ENCODE measurements at regions not wholly inside any gene's neighbourhood (a gene's known extent, or its start where the extent isn't known, plus 50 kb on each side); places are given as distances from the start of the nearest gene placed in this dataset.

DNA sequence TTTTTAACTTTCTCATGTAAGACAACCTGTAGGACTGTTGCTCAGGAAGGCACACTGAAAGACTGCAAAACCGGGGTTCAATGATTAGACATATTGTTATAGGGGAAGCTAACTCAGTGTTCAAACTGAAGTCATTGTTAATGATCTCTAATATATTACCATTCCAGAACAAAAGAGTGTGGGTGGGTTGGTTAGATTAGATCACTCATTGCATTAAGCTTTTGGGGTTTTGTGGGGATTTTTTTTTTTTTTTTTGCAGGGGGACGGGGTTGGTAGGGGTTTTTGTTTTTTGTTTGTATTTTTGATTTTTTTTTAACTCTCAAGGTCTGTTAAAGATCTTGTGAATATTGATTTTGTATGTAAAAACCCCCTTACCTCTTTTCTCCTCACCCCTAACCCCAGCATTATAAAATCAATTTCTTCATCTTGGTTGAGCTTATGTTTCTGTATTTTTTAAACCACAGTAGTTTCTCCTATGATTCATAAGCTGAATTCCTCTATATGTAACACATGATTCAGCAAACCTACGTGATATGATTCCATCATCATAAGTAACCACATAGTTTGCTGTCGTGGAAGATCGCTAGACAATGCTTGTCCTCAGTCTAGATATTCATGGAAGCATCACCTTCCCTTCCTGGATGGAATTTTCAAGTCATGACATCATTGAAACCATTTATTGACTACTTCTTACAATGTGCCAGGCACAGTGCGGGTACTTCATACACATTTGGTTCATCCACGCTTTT, 544.1 kb upstream of the MDFIC2 start:
- Histone ChIP-seq H3K27ac (peak overlapping the region; percentile 1 to 71; a peak in 4 of 6 replicates), H3K4me1 (peaks cover 32% of the 10 kb centered on the region), H3K4me2 (peak overlapping the region; percentile 40), H3K4me3 (no peak overlapping the region), H3K9me3 (no peaks in the 10 kb centered on the region)
- no peak for FAIRE-seq
- DNase-seq (ENCODE audit: low read depth in 1 of 2, low spot score in 1 of 2), result peak; percentile 9 to 69
- WGBS (ENCODE audit: missing lambda C conversion rate), result 43% methylated on average over 7 of the region's 7 CpGs
- CTCF ChIA-PET, result interaction anchor here (0.6 kb wide), 1 partner anchor 385 kb away, joined by 3 read pairs; no protein-coding TSS in a partner anchor
- POLR2A ChIA-PET, result interaction anchor here (0.7 kb wide), 1 partner anchor 629 kb away, joined by 3 read pairs; no protein-coding TSS in a partner anchor
- ATAC-seq, result peak; percentile 85 to 86; a peak in 5 of 6 replicates
- no peak for TF ChIP-seq CHD2 (IDR thresholded peaks at IDR 0.05; ENCODE audit: low read length, partially characterized antibody)
- no peak for TF ChIP-seq HOXA7 (CRISPR knock-in tag; IDR thresholded peaks at IDR 0.05)
- no peak for TF ChIP-seq RAD21 (conservative IDR thresholded peaks at IDR 0.05 in 1 of 2, IDR thresholded peaks at IDR 0.05 in 1 of 2)
- TF ChIP-seq ZFP36 (IDR thresholded peaks at IDR 0.05; ENCODE audit: borderline replicate concordance, partially characterized antibody), result no peak
- TF ChIP-seq MAFK (IDR thresholded peaks at IDR 0.05; ENCODE audit: partially characterized antibody), result peak; percentile 76
- no peak for TF ChIP-seq ESRRA (IDR thresholded peaks at IDR 0.05; ENCODE audit: borderline replicate concordance, low read length)
- TF ChIP-seq, protein P1, sequence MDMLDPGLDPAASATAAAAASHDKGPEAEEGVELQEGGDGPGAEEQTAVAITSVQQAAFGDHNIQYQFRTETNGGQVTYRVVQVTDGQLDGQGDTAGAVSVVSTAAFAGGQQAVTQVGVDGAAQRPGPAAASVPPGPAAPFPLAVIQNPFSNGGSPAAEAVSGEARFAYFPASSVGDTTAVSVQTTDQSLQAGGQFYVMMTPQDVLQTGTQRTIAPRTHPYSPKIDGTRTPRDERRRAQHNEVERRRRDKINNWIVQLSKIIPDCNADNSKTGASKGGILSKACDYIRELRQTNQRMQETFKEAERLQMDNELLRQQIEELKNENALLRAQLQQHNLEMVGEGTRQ (IDR thresholded peaks at IDR 0.05), result no peak
- TF ChIP-seq GATA3 (IDR thresholded peaks at IDR 0.05; ENCODE audit: borderline replicate concordance), result peak; percentile 47; the same call in 1 of the 2 replicates
- TF ChIP-seq JUN (IDR thresholded peaks at IDR 0.05), result no peak
- TF ChIP-seq, protein P2, sequence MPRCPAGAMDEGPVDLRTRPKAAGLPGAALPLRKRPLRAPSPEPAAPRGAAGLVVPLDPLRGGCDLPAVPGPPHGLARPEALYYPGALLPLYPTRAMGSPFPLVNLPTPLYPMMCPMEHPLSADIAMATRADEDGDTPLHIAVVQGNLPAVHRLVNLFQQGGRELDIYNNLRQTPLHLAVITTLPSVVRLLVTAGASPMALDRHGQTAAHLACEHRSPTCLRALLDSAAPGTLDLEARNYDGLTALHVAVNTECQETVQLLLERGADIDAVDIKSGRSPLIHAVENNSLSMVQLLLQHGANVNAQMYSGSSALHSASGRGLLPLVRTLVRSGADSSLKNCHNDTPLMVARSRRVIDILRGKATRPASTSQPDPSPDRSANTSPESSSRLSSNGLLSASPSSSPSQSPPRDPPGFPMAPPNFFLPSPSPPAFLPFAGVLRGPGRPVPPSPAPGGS (IDR thresholded peaks at IDR 0.05), result no peak
- no peak for TF ChIP-seq RARB (CRISPR knock-in tag; IDR thresholded peaks at IDR 0.05)
- TF ChIP-seq, protein P3, sequence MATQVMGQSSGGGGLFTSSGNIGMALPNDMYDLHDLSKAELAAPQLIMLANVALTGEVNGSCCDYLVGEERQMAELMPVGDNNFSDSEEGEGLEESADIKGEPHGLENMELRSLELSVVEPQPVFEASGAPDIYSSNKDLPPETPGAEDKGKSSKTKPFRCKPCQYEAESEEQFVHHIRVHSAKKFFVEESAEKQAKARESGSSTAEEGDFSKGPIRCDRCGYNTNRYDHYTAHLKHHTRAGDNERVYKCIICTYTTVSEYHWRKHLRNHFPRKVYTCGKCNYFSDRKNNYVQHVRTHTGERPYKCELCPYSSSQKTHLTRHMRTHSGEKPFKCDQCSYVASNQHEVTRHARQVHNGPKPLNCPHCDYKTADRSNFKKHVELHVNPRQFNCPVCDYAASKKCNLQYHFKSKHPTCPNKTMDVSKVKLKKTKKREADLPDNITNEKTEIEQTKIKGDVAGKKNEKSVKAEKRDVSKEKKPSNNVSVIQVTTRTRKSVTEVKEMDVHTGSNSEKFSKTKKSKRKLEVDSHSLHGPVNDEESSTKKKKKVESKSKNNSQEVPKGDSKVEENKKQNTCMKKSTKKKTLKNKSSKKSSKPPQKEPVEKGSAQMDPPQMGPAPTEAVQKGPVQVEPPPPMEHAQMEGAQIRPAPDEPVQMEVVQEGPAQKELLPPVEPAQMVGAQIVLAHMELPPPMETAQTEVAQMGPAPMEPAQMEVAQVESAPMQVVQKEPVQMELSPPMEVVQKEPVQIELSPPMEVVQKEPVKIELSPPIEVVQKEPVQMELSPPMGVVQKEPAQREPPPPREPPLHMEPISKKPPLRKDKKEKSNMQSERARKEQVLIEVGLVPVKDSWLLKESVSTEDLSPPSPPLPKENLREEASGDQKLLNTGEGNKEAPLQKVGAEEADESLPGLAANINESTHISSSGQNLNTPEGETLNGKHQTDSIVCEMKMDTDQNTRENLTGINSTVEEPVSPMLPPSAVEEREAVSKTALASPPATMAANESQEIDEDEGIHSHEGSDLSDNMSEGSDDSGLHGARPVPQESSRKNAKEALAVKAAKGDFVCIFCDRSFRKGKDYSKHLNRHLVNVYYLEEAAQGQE (IDR thresholded peaks at IDR 0.05), result no peak
- no peak for TF ChIP-seq ZC3H11A (IDR thresholded peaks at IDR 0.05)
- no peak for TF ChIP-seq NFE2L2 (conservative IDR thresholded peaks at IDR 0.05; ENCODE audit: low read length)
- TF ChIP-seq, protein P4, sequence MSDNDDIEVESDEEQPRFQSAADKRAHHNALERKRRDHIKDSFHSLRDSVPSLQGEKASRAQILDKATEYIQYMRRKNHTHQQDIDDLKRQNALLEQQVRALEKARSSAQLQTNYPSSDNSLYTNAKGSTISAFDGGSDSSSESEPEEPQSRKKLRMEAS (IDR thresholded peaks at IDR 0.05), result no peak
- TF ChIP-seq JUNB (IDR thresholded peaks at IDR 0.05), result peak; percentile 70
- TF ChIP-seq MYC (IDR thresholded peaks at IDR 0.05; ENCODE audit: borderline replicate concordance, low read length), result no peak
- no peak for TF ChIP-seq NR3C1 (IDR thresholded peaks at IDR 0.05)
- TF ChIP-seq SREBF2 (IDR thresholded peaks at IDR 0.05), result no peak
- no peak for TF ChIP-seq FOXS1 (CRISPR knock-in tag; IDR thresholded peaks at IDR 0.05)
- peak; percentile 52; the same call in 1 of the 2 replicates for TF ChIP-seq FOSL2 (IDR thresholded peaks at IDR 0.05)
- peak; percentile 76 for TF ChIP-seq FOSL2 (CRISPR knock-in tag; IDR thresholded peaks at IDR 0.05)
- TF ChIP-seq ZNF302 (CRISPR knock-in tag; IDR thresholded peaks at IDR 0.05), result no peak
- TF ChIP-seq EHMT2 (IDR thresholded peaks at IDR 0.05; ENCODE audit: low read depth), result no peak
- no peak for TF ChIP-seq RNF2 (IDR thresholded peaks at IDR 0.05; ENCODE audit: borderline replicate concordance, low read depth)
- no peak for TF ChIP-seq CBX2 (IDR thresholded peaks at IDR 0.05; ENCODE audit: borderline replicate concordance, low read depth)
- no peak for TF ChIP-seq CBX8 (IDR thresholded peaks at IDR 0.05)
- TF ChIP-seq KDM1A (IDR thresholded peaks at IDR 0.05; ENCODE audit: low read depth), result no peak
- peak; percentile 36 to 51; a peak in 2 of 5 replicates for TF ChIP-seq EP300 (IDR thresholded peaks at IDR 0.05)
- TF ChIP-seq HDAC2 (IDR thresholded peaks at IDR 0.05), result no peak
- TF ChIP-seq POLR2A (IDR thresholded peaks at IDR 0.05; ENCODE audit: low read length), result no peak
- TF ChIP-seq HEYL (CRISPR knock-in tag; IDR thresholded peaks at IDR 0.05), result no peak
- TF ChIP-seq, protein P5, sequence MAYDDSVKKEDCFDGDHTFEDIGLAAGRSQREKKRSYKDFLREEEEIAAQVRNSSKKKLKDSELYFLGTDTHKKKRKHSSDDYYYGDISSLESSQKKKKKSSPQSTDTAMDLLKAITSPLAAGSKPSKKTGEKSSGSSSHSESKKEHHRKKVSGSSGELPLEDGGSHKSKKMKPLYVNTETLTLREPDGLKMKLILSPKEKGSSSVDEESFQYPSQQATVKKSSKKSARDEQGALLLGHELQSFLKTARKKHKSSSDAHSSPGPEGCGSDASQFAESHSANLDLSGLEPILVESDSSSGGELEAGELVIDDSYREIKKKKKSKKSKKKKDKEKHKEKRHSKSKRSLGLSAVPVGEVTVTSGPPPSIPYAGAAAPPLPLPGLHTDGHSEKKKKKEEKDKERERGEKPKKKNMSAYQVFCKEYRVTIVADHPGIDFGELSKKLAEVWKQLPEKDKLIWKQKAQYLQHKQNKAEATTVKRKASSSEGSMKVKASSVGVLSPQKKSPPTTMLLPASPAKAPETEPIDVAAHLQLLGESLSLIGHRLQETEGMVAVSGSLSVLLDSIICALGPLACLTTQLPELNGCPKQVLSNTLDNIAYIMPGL (CRISPR knock-in tag; IDR thresholded peaks at IDR 0.05; ENCODE audit: borderline replicate concordance), result no peak
- TF ChIP-seq, protein P6, sequence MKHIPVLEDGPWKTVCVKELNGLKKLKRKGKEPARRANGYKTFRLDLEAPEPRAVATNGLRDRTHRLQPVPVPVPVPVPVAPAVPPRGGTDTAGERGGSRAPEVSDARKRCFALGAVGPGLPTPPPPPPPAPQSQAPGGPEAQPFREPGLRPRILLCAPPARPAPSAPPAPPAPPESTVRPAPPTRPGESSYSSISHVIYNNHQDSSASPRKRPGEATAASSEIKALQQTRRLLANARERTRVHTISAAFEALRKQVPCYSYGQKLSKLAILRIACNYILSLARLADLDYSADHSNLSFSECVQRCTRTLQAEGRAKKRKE (CRISPR knock-in tag; IDR thresholded peaks at IDR 0.05; ENCODE audit: low read depth), result no peak

All from A549 (cell line).